Activated T-helper 1 cell treated with anti-CD3 and anti-CD28 coated beads, Interleukin-2, amount 50 U/mL, for 16 hours (primary cell): ENCODE measurements at regions not wholly inside any gene's neighbourhood (a gene's known extent, or its start where the extent isn't known, plus 50 kb on each side); places are given as distances from the start of the nearest gene placed in this dataset.

Experiments
- DNase-seq, 2 donors: peaks; one replicate each; pipeline ENCODE4 v3.0.0-alpha.2; 2020; ENCODE audit warnings: low read depth in 1 of 2, low spot score in 1 of 2

- no peak for DNase-seq
Measured at GRCh38 chr9:89806371-89807100, 201.7 kb downstream of the GADD45G start.

DNA sequence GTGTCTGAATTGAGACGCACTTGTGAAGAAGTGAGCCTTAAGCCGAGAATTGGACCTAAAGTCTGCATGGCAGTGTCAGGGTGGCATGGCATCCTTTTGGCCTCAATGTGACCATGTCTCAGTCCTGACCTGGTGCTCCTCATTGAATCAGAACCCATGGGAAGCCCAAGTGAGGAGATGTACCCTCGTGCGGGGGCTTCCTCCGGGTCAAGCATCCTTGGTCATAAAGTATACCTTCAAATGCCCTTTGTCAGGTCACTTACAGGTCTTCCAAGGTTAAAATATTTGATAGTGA is 202.2 kb downstream of the GADD45G start:
- no peak for DNase-seq

DNA sequence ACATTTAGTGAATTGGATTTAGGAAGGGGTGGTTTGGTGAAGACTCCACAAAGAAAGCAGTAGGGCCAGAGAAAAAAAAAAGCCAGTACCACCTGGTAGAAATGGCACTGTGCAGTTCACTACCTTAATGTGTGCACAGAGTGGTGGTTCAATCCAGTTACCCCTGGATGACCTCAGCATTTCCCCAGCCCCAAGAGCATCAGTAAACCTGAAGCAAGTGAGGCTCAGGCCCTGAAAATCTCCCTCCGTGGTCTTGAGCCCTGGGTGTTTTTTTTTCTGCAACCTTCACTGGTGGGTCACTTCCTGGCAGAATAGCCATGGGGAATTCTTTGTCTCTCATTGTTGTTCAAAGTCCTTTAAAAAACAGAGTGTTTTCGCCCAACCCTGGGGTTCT is 202.9 kb downstream of the GADD45G start:
- no peak for DNase-seq

GRCh38 chr9:89808076-89808755 is 203.4 kb downstream of the GADD45G start:
- DNase-seq: no peak

DNA sequence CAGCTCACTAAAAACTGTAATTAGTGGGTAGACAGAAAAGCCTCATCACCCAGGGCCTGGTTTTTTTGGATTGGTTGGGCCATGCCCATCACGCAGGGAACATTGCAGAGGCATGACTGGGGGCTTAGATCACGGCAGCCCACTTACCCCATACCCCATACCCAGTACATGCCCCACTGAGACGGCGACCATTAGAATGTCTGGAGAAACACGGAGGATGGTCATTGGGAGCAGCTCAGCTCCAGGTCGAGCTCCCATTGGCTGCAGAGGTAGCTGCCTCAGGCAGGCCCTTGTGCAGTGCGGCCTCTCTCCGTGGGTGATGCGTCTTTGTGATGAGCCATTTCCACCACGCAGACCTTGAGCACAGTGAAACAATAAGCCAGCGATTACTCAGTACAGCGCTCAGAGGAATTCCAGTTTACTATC is 204.0 kb downstream of the GADD45G start:
- DNase-seq: no peak

DNA sequence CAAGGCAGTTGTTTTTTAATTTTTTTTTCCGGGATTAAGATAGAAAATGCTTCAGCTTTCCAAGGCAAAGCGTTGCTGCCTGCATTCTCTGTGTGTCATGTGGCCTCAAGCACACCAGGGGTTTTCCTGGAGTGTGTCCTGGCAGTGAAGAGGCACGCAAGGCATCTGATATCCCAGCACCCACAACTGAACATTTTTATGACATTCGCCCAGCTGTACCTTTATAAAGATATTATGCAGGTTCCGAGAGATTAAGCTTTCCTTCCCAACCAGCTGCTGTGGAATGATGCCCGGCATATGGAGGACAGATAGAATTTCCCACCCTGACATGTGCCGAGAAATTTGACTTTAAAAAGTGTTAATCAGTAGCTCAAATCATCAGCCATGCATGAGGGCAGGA is 205.6 kb downstream of the GADD45G start:
- DNase-seq: no peak

DNA sequence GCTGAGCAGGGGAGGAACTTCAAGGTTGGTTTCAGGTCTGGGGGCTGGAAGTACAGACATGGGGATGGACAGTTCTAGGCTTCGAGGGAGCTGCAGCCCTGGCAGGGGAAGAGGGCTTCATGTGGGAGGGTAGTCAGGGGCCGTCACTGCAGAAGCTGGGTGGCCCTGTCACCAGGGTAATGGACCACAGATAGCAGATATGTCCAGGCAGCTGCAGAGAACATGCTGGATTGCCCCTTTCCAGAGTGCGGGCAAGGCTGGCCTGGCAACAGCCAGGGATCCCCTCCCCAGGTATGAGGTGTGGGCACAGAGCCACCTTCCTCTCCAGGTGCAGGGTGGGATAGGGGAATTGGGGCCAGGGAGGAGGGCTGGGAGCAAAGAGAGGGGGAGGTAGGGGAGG is 206.5 kb downstream of the GADD45G start:
- DNase-seq: no peak

- no peak for DNase-seq
Measured at GRCh38 chr9:89811886-89812450, 207.2 kb downstream of the GADD45G start.

DNA sequence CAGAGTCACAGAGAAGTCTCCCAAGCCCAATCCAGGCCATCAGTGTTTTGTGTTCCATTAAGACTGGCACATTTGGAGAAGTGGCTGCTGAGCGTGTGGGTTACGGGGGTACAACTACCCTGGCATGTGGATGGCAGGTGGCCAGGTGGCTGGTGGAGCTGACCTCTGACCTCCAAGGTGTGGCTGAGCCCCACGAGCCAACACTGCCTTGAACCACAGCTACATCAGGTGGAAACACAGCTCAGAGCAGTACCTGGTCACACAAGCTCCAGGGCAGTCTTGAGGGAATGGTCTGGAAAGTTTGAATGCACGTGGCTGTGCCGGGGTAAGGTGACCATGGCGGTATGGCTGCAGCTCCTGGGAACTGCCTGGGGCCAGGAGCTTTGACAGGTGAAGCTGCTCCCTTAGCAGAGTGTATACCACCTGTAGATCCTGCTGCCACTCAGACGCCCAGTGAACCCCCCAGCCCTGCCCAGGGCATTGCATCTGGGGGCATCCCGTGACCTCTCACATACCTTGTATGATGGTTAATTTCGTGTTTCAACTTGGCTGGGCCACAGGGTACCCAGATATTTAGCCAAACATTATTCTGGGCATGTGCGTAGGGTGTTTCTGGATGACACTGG is 207.9 kb downstream of the GADD45G start:
- DNase-seq: no peak

- no peak for DNase-seq
Measured at GRCh38 chr9:89813482-89813881, 208.7 kb downstream of the GADD45G start.

DNA sequence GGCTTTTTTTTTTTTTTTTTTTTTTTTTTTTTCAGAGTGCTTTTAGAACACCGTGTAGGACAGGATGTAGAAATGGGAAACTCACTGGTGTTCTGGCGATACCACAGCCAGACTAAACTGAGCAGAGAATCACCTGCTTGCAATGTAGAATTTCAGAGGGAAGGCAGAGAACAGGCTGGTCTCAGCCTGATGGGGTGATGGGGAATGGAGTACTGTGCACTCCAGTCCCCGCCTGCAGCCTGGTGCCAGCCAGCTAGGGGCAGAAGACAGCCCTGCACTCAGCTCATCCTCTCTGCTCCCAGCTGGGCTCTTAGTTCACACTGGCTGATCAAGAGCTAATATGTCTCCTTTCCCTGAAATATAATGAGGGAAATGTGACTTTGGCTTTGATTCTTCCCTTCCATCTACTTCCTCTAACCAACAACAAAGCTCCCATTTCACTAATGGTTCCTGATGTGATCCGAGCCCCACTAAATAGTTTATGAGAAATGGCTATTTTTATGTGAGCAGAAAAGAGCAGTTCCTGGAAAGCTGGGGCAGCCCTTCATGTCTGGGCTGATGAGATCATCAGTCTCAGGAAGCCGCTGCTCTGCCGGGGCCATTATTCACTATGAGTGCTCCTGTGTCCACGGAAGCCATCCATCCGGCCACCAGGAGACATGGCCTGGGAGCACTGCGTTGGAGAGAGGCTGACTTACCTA is 209.7 kb downstream of the GADD45G start:
- no peak for DNase-seq

DNA sequence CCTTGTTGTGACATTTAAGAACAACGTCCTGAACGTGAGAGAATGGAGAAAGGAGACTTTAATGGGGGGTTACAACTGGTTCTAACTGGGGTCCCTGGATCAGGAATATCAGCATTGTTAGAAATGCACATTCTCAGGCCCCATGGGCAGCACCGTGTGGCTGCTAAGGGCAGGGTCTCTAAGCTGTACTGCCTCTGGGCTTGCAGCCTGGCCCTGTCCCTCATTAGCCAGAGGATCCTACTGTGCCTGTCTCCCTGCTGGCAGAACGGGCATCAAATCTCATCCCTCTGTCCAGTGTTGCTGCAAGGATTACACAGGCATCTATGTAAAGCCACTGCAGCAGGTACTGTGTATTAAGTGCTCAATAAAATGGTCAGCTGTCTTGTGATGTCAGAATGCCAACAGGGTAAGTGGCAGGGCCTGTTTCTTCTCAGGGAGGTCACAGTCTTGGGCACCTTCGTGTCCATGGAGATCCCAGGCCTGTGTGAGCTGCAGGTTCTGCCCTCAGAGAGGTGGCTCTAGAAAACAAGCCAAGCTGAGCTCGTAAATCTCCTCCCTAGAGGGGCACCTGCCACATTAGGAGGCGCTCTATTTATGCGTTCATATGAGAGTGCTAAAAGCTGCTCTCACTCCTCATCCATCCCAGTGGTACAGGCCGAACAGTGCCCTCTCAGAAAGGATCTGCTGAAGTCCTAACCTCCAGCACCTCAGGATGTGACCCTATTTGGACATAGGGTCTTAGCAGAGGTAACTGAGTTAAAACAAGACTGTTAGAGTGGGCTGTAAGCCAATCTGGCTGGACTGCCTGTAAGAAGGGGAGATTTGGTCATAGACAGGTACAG is 210.5 kb downstream of the GADD45G start:
- no peak for DNase-seq

GRCh38 chr9:89815903-89816573 is 211.2 kb downstream of the GADD45G start:
- DNase-seq: no peak

GRCh38 chr9:89817151-89817950 is 212.5 kb downstream of the GADD45G start:
- DNase-seq: no peak

GRCh38 chr9:89820337-89820736 is 215.5 kb downstream of the GADD45G start:
- DNase-seq: no peak

- no peak for DNase-seq
Measured at GRCh38 chr9:89821081-89821480, 216.3 kb downstream of the GADD45G start.

DNA sequence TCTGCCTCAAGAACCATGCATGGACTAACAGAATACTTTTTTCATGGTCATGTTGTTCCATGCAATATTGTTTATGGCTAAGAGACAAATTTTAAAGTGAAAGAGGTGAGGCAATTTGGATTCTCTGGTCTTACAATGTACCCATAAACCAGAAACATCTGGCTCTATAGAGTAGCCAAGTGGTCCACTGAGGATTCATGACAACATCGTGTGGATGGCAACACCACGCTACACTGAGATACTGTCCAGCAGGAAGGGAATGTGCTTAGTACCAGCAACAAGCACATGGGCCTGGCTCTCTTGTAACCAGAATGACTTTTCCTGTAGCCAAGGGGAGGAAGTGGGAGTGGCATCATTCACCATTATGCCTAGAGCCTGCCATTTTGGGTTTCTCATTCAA is 218.2 kb downstream of the GADD45G start:
- no peak for DNase-seq

GRCh38 chr9:89825669-89826068 is 220.9 kb downstream of the GADD45G start:
- no peak for DNase-seq

GRCh38 chr9:89826186-89826585 is 221.4 kb downstream of the GADD45G start:
- DNase-seq: no peak
